ENCODE measurements at regions not wholly inside any gene's neighbourhood (a gene's known extent, or its start where the extent isn't known, plus 50 kb on each side); places are given as distances from the start of the nearest gene placed in this dataset.

DNA sequence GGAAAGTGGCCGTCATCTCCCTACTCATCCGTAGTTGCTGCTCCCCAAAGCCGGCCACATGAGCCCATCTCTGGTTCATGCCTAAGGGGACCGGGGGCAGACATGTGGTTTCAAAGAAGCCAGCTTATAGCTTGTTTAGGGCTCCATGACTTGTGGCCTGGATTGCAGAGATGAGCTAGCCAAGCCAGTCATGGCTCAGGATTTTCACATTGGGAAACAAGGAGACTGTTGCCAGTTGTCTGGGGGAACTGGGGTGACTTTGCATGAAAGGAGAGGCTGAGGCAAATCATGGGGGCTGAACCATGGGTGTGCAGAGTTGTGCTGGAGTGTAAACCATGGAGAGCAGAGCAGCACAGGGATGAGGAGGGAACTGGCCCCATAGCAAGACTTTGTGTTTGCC lies 183.0 kb upstream of the APCDD1 start:
- TF ChIP-seq CTCF (IDR thresholded peaks at IDR 0.05; ENCODE audit: low read depth, low read length, poor library complexity, severe bottlenecking): no peak
- TF ChIP-seq EZH2phosphoT487 (IDR thresholded peaks at IDR 0.05; ENCODE audit: borderline replicate concordance, low read length): no peak
